Cardiac muscle cell (in vitro differentiated cells and primary cell): ENCODE measurements at regions not wholly inside any gene's neighbourhood (a gene's known extent, or its start where the extent isn't known, plus 50 kb on each side); places are given as distances from the start of the nearest gene placed in this dataset.

Source experiments
- DNase-seq, 2 donors: peaks; one replicate each; pipeline versions ENCODE4 v3.0.0 to v3.0.0-alpha.2; 2010 to 2017; ENCODE audit warnings: low read depth in 1 of 2, low spot score in 1 of 2
- H3K27ac ChIP-seq: fragments of 200-600 bp; sonication (generic); 2 replicates; pipeline ENCODE4 v1.5.1; 2016
- H3K27me3 ChIP-seq: fragments of 200-600 bp; sonication (generic); 2 replicates; pipeline ENCODE4 v1.6.0; 2016; ENCODE audit warnings: control low read depth
- H3K36me3 ChIP-seq: fragments of 200-600 bp; sonication (generic); 2 replicates; pipeline ENCODE4 v1.5.1; 2016; ENCODE audit warnings: control low read depth
- H3K4me1 ChIP-seq: fragments of 200-600 bp; sonication (generic); 2 replicates; pipeline ENCODE4 v1.8.1; 2017; ENCODE audit warnings: low read depth, mild to moderate bottlenecking, mixed run types
- H3K4me3 ChIP-seq: fragments of 200-600 bp; sonication (generic); 2 replicates; pipeline ENCODE4 v1.5.1; 2016; ENCODE audit warnings: mild to moderate bottlenecking
- H3K9me3 ChIP-seq: fragments of 200-600 bp; sonication (generic); 2 replicates; pipeline ENCODE4 v1.5.1; 2017; ENCODE audit warnings: low read depth, mild to moderate bottlenecking, control low read depth
- CTCF ChIP-seq: IDR thresholded peaks from 2 replicates; pipeline ENCODE4 v1.5.1; 2012; ENCODE audit warnings: low read depth, mild to moderate bottlenecking, low read length

GRCh38 chr12:83691730-83692129 lies 1005.0 kb downstream of the TMTC2 start:
- no peak for DNase-seq
- H3K4me1 ChIP-seq, result no peaks in the 10 kb centered on the region
- no peaks in the 10 kb centered on the region for H3K9me3 ChIP-seq
- no peaks in the 10 kb centered on the region for H3K27me3 ChIP-seq
- no peak overlapping the region for H3K4me3 ChIP-seq
- TF ChIP-seq CTCF, result no peak
- no peaks in the 10 kb centered on the region for H3K36me3 ChIP-seq
- H3K27ac ChIP-seq, result no peak overlapping the region

- Histone ChIP-seq H3K27ac (no peak overlapping the region), H3K4me3 (no peak overlapping the region), H3K27me3 (no peaks in the 10 kb centered on the region), H3K9me3 (no peaks in the 10 kb centered on the region), H3K36me3 (no peaks in the 10 kb centered on the region), H3K4me1 (no peaks in the 10 kb centered on the region)
- no peak for DNase-seq
- no peak for TF ChIP-seq CTCF
These were observed 1003.8 kb downstream of the TMTC2 start for GRCh38 chr12:83690465-83690864.

- no peak for TF ChIP-seq CTCF
- no peak for DNase-seq
- Histone ChIP-seq H3K9me3 (no peaks in the 10 kb centered on the region), H3K36me3 (no peaks in the 10 kb centered on the region), H3K4me1 (no peaks in the 10 kb centered on the region), H3K27ac (no peak overlapping the region), H3K4me3 (no peak overlapping the region), H3K27me3 (no peaks in the 10 kb centered on the region)
These were observed 1002.6 kb downstream of the TMTC2 start for GRCh38 chr12:83689333-83689732.

GRCh38 chr12:83676781-83677295 lies 990.1 kb downstream of the TMTC2 start:
- Histone ChIP-seq H3K27me3 (no peaks in the 10 kb centered on the region), H3K4me3 (no peak overlapping the region), H3K27ac (no peak overlapping the region), H3K36me3 (no peaks in the 10 kb centered on the region), H3K9me3 (no peaks in the 10 kb centered on the region), H3K4me1 (no peaks in the 10 kb centered on the region)
- TF ChIP-seq CTCF, result no peak
- DNase-seq, result no peak

DNA sequence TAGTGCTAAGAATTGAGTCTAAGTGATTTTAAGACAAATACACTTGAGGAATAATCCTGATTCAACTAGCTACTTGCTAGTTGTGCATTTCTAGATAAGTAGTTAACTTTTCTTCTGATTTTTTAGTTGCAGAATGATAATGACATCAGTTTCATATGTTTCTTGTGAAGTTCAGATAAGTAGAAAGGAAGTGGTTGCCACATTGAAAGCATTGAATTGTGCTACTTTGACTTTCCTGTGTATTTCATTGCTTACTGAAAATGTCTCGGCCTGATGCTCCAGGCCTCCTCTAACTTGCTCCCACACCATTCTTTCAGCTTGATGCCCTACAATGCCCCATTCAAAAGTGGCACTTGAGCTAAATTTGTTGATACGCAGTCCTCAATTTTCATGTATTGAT lies 980.0 kb downstream of the TMTC2 start:
- H3K36me3 ChIP-seq, result no peaks in the 10 kb centered on the region
- H3K9me3 ChIP-seq, result no peaks in the 10 kb centered on the region
- H3K27ac ChIP-seq, result no peak overlapping the region
- peaks cover 3% of the 10 kb centered on the region for H3K4me1 ChIP-seq
- DNase-seq, result no peak
- no peak overlapping the region for H3K4me3 ChIP-seq
- TF ChIP-seq CTCF, result no peak
- no peaks in the 10 kb centered on the region for H3K27me3 ChIP-seq
